NCI-H774 (cell line): ENCODE measurements at regions not wholly inside any gene's neighbourhood (a gene's known extent, or its start where the extent isn't known, plus 50 kb on each side); places are given as distances from the start of the nearest gene placed in this dataset.
"Not testable (repeated sequence)": the region's sequence is repeated elsewhere in the genome, so short reads cannot be mapped to it uniquely, and the experiment has no call there.

Source experiments
- DNase-seq: peaks from one replicate; lab custom pipeline; 2025; lab: John Stamatoyannopoulos, UW

DNA sequence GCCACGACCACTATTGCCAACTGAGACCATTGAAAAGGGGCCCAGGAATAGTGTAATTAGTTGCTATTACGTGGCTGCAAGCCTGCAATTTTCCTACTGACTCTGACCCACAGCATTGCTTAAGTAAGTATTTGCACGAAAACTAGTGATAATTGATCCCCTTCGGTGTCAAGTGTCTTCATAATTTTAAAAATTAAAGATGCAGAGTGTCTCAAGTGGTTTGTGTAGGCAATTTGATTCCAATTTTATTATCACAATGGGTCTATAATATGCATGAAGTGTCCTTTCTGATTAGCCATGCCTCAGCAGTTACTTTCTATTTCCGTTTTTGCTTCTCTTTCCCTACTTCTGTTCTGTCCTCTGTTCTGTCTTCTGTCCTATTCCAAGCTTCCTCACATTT is 259.2 kb downstream of the C3orf38 start:
- DNase-seq = no peak

DNA sequence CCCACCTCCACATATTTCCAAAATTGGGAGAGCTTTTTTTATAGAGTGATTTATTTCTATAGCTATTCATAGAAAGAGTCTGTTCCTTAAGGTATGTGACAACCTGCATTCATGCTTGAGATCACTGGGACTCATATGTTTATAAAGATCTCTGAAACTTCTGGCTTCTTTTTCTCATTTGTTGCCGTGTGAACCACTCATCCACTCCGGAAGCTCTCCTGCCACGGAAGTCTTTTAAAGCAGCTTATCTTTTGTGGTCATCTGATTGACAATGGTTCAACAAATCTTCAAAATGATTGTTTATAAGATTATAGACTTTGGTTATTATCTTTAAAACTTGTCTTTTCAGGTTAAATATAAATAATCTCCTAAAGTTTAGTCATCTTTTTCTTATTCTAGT is 260.5 kb downstream of the C3orf38 start:
- no peak for DNase-seq

GRCh38 chr3:88412346-88412745 is 262.6 kb downstream of the C3orf38 start:
- no peak for DNase-seq

- DNase-seq = no peak
These were observed 266.7 kb downstream of the C3orf38 start for GRCh38 chr3:88416436-88416835.

- DNase-seq = no peak
These were observed 268.5 kb downstream of the C3orf38 start for GRCh38 chr3:88418219-88418618.

GRCh38 chr3:88433568-88433967 is 283.8 kb downstream of the C3orf38 start:
- DNase-seq = no peak

DNA sequence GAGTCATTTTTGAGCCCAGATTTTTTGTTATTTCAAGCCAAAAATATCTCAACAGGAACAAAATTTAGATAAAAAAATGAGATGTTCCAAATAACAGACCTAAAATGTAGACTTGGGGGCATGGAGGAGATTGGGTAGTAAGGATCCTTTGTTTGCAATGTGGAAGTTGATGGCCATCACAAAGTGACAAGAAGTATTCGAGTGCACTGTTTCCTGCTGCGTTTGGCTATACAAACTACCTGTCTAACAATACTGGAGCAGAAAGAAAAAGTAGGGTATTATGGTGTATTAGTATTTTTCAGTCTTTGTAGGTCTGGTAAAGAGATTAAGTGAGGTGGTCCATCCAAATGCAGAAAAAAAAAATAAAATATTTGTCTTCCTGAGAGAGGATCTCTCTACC is 284.2 kb downstream of the C3orf38 start:
- no peak for DNase-seq

- DNase-seq = no peak
These were observed 290.9 kb downstream of the C3orf38 start for GRCh38 chr3:88440701-88441100.

- no peak for DNase-seq
These were observed 293.3 kb downstream of the C3orf38 start for GRCh38 chr3:88443066-88443465.

- no peak for DNase-seq
These were observed 294.5 kb downstream of the C3orf38 start for GRCh38 chr3:88444251-88444650.

GRCh38 chr3:88452228-88452627 is 302.5 kb downstream of the C3orf38 start:
- no peak for DNase-seq

DNA sequence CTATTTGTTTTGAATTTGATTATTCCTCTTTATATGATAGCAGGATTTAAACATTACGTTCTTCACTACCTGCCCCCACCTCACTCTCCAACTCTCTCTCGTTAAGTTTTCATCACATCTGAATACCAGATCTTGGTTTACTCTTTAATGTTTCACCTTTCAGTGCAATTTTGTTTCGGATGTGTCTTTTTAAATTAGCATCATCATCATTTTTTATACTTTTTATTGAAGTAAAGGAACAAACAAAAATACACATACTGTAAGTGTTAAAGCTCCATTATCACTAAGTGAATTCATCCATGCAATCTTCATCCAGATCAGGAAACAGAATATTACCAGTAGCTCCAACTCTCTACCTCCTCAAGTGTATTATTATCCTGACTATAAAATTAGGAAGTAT is 310.6 kb downstream of the C3orf38 start:
- DNase-seq = no peak

DNA sequence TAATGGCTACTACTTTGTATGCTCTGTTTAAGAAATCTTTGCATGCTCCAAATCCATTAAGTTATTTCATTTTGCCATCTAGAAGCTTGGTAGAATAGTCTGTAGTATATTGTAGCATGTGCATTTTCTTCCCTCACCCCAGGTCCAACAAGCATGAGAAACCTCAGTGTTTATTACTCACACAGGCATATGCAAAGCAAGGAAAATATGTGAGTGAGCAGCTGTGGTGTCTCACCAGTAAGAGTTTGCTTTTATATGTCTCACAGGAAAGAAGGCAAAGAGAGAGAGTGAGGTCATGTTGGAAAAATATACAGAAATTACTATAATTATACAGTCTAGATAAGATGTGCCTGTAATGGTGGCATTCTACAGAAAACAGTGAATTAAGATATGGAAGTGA is 312.5 kb downstream of the C3orf38 start:
- DNase-seq = no peak

DNA sequence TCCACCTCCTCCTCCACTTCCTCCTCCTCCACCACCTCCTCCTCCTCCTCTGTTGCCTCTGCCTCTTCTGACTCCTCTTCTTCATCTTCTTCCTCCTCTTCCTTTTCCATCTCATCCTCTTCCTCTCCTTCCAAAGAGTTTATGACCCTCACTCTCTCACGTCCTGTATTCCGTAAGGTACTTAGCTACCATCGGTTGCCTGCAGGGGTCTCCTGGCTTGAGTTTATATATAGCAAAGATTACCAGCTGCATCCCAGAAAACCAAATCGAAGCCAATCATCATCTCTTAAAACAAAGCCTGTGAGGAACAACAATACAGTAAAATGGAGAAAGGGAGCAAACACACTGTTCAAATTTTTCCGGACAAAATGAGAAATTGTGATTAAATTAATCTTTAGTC is 317.4 kb downstream of the C3orf38 start:
- DNase-seq = no peak

GRCh38 chr3:88469216-88469615 is 319.5 kb downstream of the C3orf38 start:
- no peak for DNase-seq

- no peak for DNase-seq
These were observed 328.7 kb downstream of the C3orf38 start for GRCh38 chr3:88478460-88478859.

- DNase-seq = no peak
These were observed 331.1 kb downstream of the C3orf38 start for GRCh38 chr3:88480822-88481221.

- no peak for DNase-seq
These were observed 335.2 kb downstream of the C3orf38 start for GRCh38 chr3:88485001-88485400.

DNA sequence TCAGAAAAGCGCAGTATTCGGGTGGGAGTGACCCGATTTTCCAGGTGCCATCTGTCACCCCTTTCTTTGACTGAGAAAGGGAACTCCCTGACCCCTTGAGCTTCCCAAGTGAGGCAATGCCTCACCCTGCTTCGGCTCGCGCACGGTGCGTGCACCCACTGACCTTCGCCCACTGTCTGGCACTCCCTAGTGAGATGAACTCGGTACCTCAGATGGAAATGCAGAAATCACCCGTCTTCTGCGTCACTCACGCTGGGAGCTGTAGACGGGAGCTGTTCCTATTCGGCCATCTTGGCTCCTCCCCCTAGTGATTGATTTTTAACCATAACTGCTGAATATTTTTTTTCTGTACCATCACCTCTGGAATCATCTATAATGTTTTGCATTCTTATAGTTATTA is 359.1 kb downstream of the C3orf38 start:
- not testable (repeated sequence) for DNase-seq

- no peak for DNase-seq
These were observed 359.8 kb downstream of the C3orf38 start for GRCh38 chr3:88509582-88509981.

GRCh38 chr3:88528494-88528893 is 378.7 kb downstream of the C3orf38 start:
- no peak for DNase-seq

DNA sequence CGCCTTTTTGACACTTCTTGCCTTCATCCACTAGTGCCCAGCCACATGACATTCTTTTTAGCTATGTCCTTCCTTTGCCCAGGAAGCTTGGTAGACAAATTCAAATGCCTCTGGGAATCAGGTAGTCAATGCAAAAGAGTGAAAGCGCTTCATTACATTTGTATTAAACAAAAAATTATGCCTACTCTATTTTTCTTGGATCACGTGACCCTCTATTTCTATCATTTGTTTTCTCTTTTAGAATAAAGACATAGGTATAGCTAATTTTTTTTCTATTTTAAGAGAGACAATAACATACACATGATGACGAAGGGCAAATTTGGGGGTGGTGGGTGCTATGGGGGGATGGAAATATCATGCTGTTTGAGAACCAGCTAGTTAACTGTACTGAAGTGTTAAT is 384.8 kb downstream of the C3orf38 start:
- DNase-seq = no peak

DNA sequence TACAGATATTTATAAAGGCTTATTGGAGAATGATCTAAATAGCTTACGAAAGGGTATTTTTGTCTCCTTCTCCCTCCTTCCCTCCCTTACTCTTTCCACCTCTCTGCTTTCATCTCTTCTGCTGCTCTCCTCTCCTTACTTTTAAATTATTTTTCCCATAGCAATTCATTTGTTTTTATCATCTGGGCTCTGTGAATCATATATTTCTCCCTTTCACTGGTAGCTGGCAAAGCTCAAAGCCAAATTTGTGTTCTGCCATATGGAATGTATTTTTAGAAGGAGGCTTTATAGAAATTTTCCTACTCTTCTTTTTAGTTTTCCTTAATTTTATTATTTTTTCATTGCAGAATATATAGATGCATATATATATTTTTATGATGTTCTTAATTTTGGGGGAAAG is 385.8 kb downstream of the C3orf38 start:
- DNase-seq = no peak

- DNase-seq = no peak
These were observed 393.2 kb downstream of the C3orf38 start for GRCh38 chr3:88542916-88543315.

DNA sequence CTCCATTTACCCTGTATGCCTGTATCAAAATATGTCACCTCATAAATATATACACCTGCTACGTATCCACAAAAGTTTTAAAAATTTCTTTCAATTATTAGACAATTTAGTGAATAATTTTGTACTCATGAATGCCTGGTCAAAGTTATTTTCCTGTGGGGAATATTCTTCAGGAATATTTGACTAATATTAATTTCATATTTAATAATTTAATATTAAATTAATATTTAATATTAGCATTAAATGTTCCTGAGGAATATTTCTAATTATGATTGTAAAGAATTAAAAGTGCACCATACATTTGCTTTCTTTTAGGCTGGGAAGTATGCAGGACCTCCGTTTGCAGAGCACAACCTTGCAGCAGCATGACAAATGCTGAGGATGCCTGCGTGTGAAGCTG is 422.7 kb downstream of the C3orf38 start:
- no peak for DNase-seq
